Panc1 (cell line): ENCODE measurements at regions not wholly inside any gene's neighbourhood (a gene's known extent, or its start where the extent isn't known, plus 50 kb on each side); places are given as distances from the start of the nearest gene placed in this dataset.

ENCODE experiments used
- ATAC-seq: fragments of 200-7000 bp; cut with Tn5 transposase; 2 replicates; pipeline ENCODE4 v1.9.1; 2020; ENCODE audit warnings: mild to moderate bottlenecking, moderate library complexity
- BruUV-seq: library from RNA; stranded (reverse); fragments of 400-500 nt; replicated peaks from 2 replicates; lab custom pipeline; 2021; lab: Mats Ljungman, UMichigan
- CTCF ChIA-PET: fragments of 300-600 bp; sonication (Branson Sonifier 250); formaldehyde crosslinking; loops from one replicate; lab custom pipeline; 2022; ENCODE audit warnings: antibody characterized with exemption; lab: Charles Lee
- POLR2A ChIA-PET: fragments of 300-600 bp; sonication (Branson Sonifier 250); formaldehyde crosslinking; loops from one replicate; lab custom pipeline; 2022; ENCODE audit warnings: antibody characterized with exemption; lab: Charles Lee
- DNase-seq: peaks from one replicate; pipeline ENCODE4 v3.0.0-alpha.2; 2010; ENCODE audit warnings: low read depth, low spot score
- H3K27ac ChIP-seq: 2 replicates; pipeline ENCODE4 v1.5.1; 2011; ENCODE audit warnings: mild to moderate bottlenecking, low read length, inconsistent platforms
- H3K27me3 ChIP-seq: fragments of 200-500 bp; sonication (Bioruptor generic); 2 replicates; pipeline ENCODE4 v1.6.0; 2014; ENCODE audit warnings: low read length, inconsistent platforms; ENCODE audit not compliant: control insufficient read depth, insufficient read depth
- H3K36me3 ChIP-seq: fragments of 200-500 bp; sonication (Bioruptor generic); 2 replicates; pipeline ENCODE4 v1.5.1; 2014; ENCODE audit warnings: inconsistent platforms, mild to moderate bottlenecking, low read length, moderate library complexity; ENCODE audit not compliant: control insufficient read depth, insufficient read depth
- H3K4me1 ChIP-seq: 2 replicates; pipeline ENCODE4 v1.5.1; 2011; ENCODE audit warnings: inconsistent platforms, mild to moderate bottlenecking, low read length, moderate library complexity; ENCODE audit not compliant: control insufficient read depth, insufficient read depth
- H3K4me3 ChIP-seq, 2 experiments: 2 replicates each; pipeline ENCODE4 v1.5.1; 2011 to 2012; ENCODE audit warnings: low read depth in 2 of 2, low read length in 2 of 2, mild to moderate bottlenecking in 2 of 2, inconsistent platforms in 1 of 2, moderate library complexity in 1 of 2
- H3K9me3 ChIP-seq: fragments of 200-500 bp; sonication (Bioruptor generic); 2 replicates; pipeline ENCODE4 v1.5.1; 2014; ENCODE audit warnings: low read depth, mild to moderate bottlenecking, inconsistent platforms, low read length, moderate library complexity; ENCODE audit not compliant: control insufficient read depth, insufficient read depth
- POLR2AphosphoS5 ChIP-seq: IDR thresholded peaks from 2 replicates; pipeline ENCODE4 v1.6.1; 2012; ENCODE audit warnings: mild to moderate bottlenecking, low read depth, low read length, moderate library complexity
- REST ChIP-seq, 2 experiments: IDR thresholded peaks; 2 replicates each; pipeline ENCODE4 v1.6.1; 2011 to 2012; ENCODE audit warnings: low read depth in 2 of 2, control low read depth in 1 of 2, low read length in 1 of 2, mild to moderate bottlenecking in 1 of 2, moderate library complexity in 1 of 2; ENCODE audit not compliant: insufficient read depth in 1 of 2
- SIN3A ChIP-seq: IDR thresholded peaks from 2 replicates; pipeline ENCODE4 v1.6.1; 2012; ENCODE audit warnings: low read depth, mild to moderate bottlenecking, low read length, moderate library complexity, borderline replicate concordance; ENCODE audit not compliant: insufficient read depth
- TCF7L2 ChIP-seq: IDR thresholded peaks from 2 replicates; pipeline ENCODE4 v1.6.1; 2011; ENCODE audit warnings: mild to moderate bottlenecking, low read depth, low read length, inconsistent platforms
- in situ Hi-C: cut with HindIII; loops from 2 replicates; pipeline ENCODE4 v1.10.0; 2016; ENCODE audit warnings: low sequenced_read_pairs, low pct_unique_long_range_greater_than_20kb
- intact Hi-C: fragments of 100-400 bp; cut with micrococcal nuclease; formaldehyde crosslinking; loops from one replicate; pipeline ENCODE4 v1.10.0; 2022; ENCODE audit not compliant: unreplicated experiment
- TF ChIP-seq, protein P1 (sequence below): fragments of 450-650 bp; IDR thresholded peaks from 2 replicates; pipeline ENCODE4 v1.5.1; 2017; ENCODE audit warnings: mild to moderate bottlenecking

DNA sequence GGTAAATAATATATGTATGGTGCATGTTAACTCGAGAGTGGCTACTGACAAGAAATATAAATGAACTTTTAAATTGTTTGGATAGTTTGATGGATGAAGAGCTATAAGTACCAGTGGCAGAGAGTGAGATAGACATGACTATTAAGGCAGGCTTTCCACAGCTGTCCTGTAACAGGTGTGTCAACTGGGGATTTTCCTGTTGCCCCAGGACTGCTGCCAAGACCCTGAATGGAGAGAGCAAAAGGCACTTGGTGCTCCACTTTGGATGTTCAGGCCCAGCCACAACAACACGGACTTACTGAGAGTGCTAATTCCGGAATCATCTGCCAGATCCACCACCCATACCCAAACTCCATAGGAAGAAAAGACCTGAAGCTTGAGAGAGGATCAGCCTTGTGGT, 215.1 kb downstream of the SEC61B start:
- intact Hi-C loops (no loop called here), in situ Hi-C loops (no loop called here)
- Histone ChIP-seq H3K4me1 (no peaks in the 10 kb centered on the region), H3K27me3 (no peaks in the 10 kb centered on the region), H3K4me3 (no peak overlapping the region), H3K36me3 (no peaks in the 10 kb centered on the region), H3K27ac (no peak overlapping the region), H3K9me3 (no peaks in the 10 kb centered on the region)
- TF ChIP-seq POLR2AphosphoS5 (no peak), SIN3A (no peak), TCF7L2 (no peak), REST (IDR thresholded peaks at IDR 0.05; ENCODE audit: insufficient read depth in 1 of 2, low read depth in 2 of 2, low read length in 1 of 2) (no peak)
- TF ChIP-seq, protein P1, sequence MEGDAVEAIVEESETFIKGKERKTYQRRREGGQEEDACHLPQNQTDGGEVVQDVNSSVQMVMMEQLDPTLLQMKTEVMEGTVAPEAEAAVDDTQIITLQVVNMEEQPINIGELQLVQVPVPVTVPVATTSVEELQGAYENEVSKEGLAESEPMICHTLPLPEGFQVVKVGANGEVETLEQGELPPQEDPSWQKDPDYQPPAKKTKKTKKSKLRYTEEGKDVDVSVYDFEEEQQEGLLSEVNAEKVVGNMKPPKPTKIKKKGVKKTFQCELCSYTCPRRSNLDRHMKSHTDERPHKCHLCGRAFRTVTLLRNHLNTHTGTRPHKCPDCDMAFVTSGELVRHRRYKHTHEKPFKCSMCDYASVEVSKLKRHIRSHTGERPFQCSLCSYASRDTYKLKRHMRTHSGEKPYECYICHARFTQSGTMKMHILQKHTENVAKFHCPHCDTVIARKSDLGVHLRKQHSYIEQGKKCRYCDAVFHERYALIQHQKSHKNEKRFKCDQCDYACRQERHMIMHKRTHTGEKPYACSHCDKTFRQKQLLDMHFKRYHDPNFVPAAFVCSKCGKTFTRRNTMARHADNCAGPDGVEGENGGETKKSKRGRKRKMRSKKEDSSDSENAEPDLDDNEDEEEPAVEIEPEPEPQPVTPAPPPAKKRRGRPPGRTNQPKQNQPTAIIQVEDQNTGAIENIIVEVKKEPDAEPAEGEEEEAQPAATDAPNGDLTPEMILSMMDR: no peak
- no TSS peak for BruUV-seq
- DNase-seq (no peak), ATAC-seq (no peak)
- POLR2A ChIA-PET: no interaction called here
- CTCF ChIA-PET: no interaction called here

DNA sequence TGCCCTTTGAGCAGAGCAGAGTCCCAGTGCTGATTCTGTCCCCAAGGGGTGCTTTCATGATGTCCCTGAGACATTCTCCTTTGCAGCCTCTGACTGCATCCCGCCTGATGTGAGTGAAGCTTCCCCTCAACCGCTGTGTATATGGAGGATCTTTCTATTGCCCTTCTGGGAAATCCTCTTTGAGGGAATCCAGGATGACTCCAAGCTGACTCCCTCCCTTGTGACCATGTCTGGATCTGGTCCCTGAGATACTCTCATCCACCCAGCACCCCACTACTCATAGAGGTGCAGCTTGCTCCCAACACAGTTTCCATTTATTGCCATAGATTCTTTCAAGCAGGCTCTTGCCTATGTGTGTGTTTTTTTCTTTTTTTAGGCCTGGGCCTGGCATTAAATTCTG, 216.5 kb downstream of the SEC61B start:
- CTCF ChIA-PET: interaction anchor here (0.7 kb wide), 1 partner anchor 13 kb away, joined by 4 read pairs; no protein-coding TSS in a partner anchor
- no peak for ATAC-seq
- H3K36me3 ChIP-seq: no peaks in the 10 kb centered on the region
- H3K27me3 ChIP-seq: no peaks in the 10 kb centered on the region
- H3K27ac ChIP-seq: no peak overlapping the region
- POLR2A ChIA-PET: interaction anchor here (0.6 kb wide), 1 partner anchor 57 kb away, joined by 8 read pairs; no protein-coding TSS in a partner anchor
- no peak for DNase-seq
- TF ChIP-seq TCF7L2 (no peak), SIN3A (no peak)
- no peaks in the 10 kb centered on the region for H3K4me1 ChIP-seq
- no TSS peak for BruUV-seq
- intact Hi-C loops (no loop called here), in situ Hi-C loops (no loop called here)
- H3K9me3 ChIP-seq: no peaks in the 10 kb centered on the region
- no peak overlapping the region for H3K4me3 ChIP-seq

GRCh38 chr9:99441829-99442228, 219.7 kb downstream of the SEC61B start:
- Histone ChIP-seq H3K4me3 (no peak overlapping the region), H3K27me3 (no peaks in the 10 kb centered on the region), H3K9me3 (no peaks in the 10 kb centered on the region), H3K4me1 (no peaks in the 10 kb centered on the region), H3K36me3 (no peaks in the 10 kb centered on the region), H3K27ac (no peak overlapping the region)
- in situ Hi-C loops: no loop called here
- ATAC-seq (no peak), DNase-seq (no peak)
- ChIA-PET CTCF (no interaction called here), POLR2A (no interaction called here)
- intact Hi-C loops: no loop called here
- BruUV-seq: no TSS peak
- TF ChIP-seq SIN3A: no peak
- no peak for TF ChIP-seq TCF7L2
- no peak for TF ChIP-seq POLR2AphosphoS5
- no peak for TF ChIP-seq REST (IDR thresholded peaks at IDR 0.05; ENCODE audit: insufficient read depth in 1 of 2, low read depth in 2 of 2, low read length in 1 of 2)
- TF ChIP-seq, protein P1: no peak
